22Rv1 (cell line): ENCODE measurements at regions not wholly inside any gene's neighbourhood (a gene's known extent, or its start where the extent isn't known, plus 50 kb on each side); places are given as distances from the start of the nearest gene placed in this dataset.

Source experiments
- H3K27ac ChIP-seq: fragments of 450-650 bp; 2 replicates; pipeline ENCODE4 v1.5.1; 2017
- CTCF ChIP-seq: fragments of 450-650 bp; IDR thresholded peaks from 2 replicates; pipeline ENCODE4 v1.5.1; 2017; ENCODE audit warnings: mild to moderate bottlenecking
- ZFX ChIP-seq: fragments of 450-650 bp; IDR thresholded peaks from 2 replicates; pipeline ENCODE4 v1.6.1; 2017; ENCODE audit warnings: antibody characterized with exemption, borderline replicate concordance

- TF ChIP-seq CTCF (no peak), ZFX (no peak)
- peak overlapping the region; percentile 38 for H3K27ac ChIP-seq
Measured at GRCh38 chr21:16330908-16331268, 601.1 kb downstream of the USP25 start.

- H3K27ac ChIP-seq: no peak overlapping the region
- TF ChIP-seq ZFX (no peak), CTCF (no peak)
Measured at GRCh38 chr21:16337266-16337665, 607.5 kb downstream of the USP25 start.

GRCh38 chr21:16342932-16343331, 613.1 kb downstream of the USP25 start:
- H3K27ac ChIP-seq: peak overlapping the region; percentile 43
- TF ChIP-seq ZFX (no peak), CTCF (no peak)

GRCh38 chr21:16343776-16344175, 614.0 kb downstream of the USP25 start:
- TF ChIP-seq CTCF (no peak), ZFX (no peak)
- H3K27ac ChIP-seq: no peak overlapping the region

GRCh38 chr21:16345757-16346156, 616.0 kb downstream of the USP25 start:
- no peak for TF ChIP-seq CTCF
- no peak for TF ChIP-seq ZFX
- H3K27ac ChIP-seq: no peak overlapping the region

GRCh38 chr21:16347223-16347622, 617.4 kb downstream of the USP25 start:
- no peak overlapping the region for H3K27ac ChIP-seq
- no peak for TF ChIP-seq CTCF
- TF ChIP-seq ZFX: no peak

- TF ChIP-seq ZFX (no peak), CTCF (no peak)
- peak overlapping the region; percentile 20; the same call in 1 of the 2 replicates for H3K27ac ChIP-seq
Measured at GRCh38 chr21:16353764-16354163, 624.0 kb downstream of the USP25 start.

GRCh38 chr21:16357994-16358393, 628.2 kb downstream of the USP25 start:
- no peak for TF ChIP-seq ZFX
- TF ChIP-seq CTCF: no peak
- H3K27ac ChIP-seq: peak overlapping the region; percentile 7; the same call in 1 of the 2 replicates
